ENCODE measurements at regions not wholly inside any gene's neighbourhood (a gene's known extent, or its start where the extent isn't known, plus 50 kb on each side); places are given as distances from the start of the nearest gene placed in this dataset.

DNA sequence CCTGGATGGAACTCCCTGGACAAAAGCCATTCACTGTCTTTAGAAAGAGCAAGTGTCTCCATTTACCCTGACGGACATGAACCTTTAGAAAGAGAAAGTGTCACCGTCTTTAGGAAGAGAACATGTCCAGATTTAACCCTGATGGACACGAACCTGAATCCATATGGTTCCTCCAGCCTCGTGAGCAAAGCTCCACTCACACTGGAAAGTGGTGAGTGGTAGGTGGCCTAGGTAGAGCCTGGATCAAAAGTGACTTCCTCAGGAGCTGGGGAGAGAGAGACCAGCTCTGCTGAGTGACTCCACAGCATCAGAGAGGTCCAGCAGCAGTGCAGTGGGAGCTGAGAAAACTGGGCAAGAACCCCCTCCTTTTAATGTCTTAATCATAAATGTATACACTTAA lies 59.8 kb upstream of the IRS2 start:
- DNase-seq = no peak
- Histone ChIP-seq H3K23me2 (ENCODE audit: insufficient read length, low read depth, low read length, poor library complexity, severe bottlenecking) (no peaks in the 10 kb centered on the region), H2BK5ac (ENCODE audit: insufficient read length, low read length) (no peak overlapping the region), H4K5ac (ENCODE audit: insufficient read length, low read depth, low read length) (no peak overlapping the region), H3K27ac (ENCODE audit: insufficient read length, low read depth, low read length) (no peak overlapping the region), H4K91ac (ENCODE audit: insufficient read length, low read depth, low read length) (no peak overlapping the region), H2BK120ac (ENCODE audit: low read depth, low read length, poor library complexity, severe bottlenecking) (no peak overlapping the region), H3K56ac (ENCODE audit: insufficient read length, low read depth, low read length) (no peak overlapping the region), H4K20me1 (ENCODE audit: control insufficient read depth, insufficient read depth, insufficient read length) (no peaks in the 10 kb centered on the region), H3K79me1 (ENCODE audit: insufficient read depth, low read depth, low read length, poor library complexity, severe bottlenecking) (no peaks in the 10 kb centered on the region), H4K8ac (replicated peaks; ENCODE audit: insufficient read length, low read depth, low read length) (no peak overlapping the region), H3K79me2 (ENCODE audit: insufficient read depth, low read length) (no peaks in the 10 kb centered on the region), H3K4me1 (ENCODE audit: insufficient read depth, low read length) (no peaks in the 10 kb centered on the region), H3K4ac (ENCODE audit: low read depth, low read length) (no peak overlapping the region), H2BK12ac (ENCODE audit: insufficient read length, low read depth, low read length) (no peak overlapping the region), H3T11ph (ENCODE audit: low read length) (no peak overlapping the region), H3K4me2 (ENCODE audit: insufficient read depth, insufficient read length, low read length) (no peak overlapping the region), H2AFZ (ENCODE audit: low read length) (no peak overlapping the region), H3K9ac (ENCODE audit: extremely low read depth, insufficient read length, low read length) (no peak overlapping the region), H3K9me3 (ENCODE audit: control insufficient read depth, low read depth, low read length) (no peaks in the 10 kb centered on the region), H3K27me3 (ENCODE audit: insufficient read depth, low read length) (no peaks in the 10 kb centered on the region; the same call in 1 of the 2 replicates), H2BK15ac (ENCODE audit: low read depth, low read length) (no peak overlapping the region), H2BK20ac (ENCODE audit: low read depth, low read length, poor library complexity, severe bottlenecking) (no peak overlapping the region), H3K14ac (ENCODE audit: insufficient read depth, low read length) (no peak overlapping the region), H2AK5ac (ENCODE audit: insufficient read length, low read length) (no peak overlapping the region), H3K18ac (ENCODE audit: insufficient read length, low read depth, low read length) (no peak overlapping the region), H3K23ac (ENCODE audit: insufficient read length, low read depth, low read length) (no peak overlapping the region)
- TF ChIP-seq, protein P1, sequence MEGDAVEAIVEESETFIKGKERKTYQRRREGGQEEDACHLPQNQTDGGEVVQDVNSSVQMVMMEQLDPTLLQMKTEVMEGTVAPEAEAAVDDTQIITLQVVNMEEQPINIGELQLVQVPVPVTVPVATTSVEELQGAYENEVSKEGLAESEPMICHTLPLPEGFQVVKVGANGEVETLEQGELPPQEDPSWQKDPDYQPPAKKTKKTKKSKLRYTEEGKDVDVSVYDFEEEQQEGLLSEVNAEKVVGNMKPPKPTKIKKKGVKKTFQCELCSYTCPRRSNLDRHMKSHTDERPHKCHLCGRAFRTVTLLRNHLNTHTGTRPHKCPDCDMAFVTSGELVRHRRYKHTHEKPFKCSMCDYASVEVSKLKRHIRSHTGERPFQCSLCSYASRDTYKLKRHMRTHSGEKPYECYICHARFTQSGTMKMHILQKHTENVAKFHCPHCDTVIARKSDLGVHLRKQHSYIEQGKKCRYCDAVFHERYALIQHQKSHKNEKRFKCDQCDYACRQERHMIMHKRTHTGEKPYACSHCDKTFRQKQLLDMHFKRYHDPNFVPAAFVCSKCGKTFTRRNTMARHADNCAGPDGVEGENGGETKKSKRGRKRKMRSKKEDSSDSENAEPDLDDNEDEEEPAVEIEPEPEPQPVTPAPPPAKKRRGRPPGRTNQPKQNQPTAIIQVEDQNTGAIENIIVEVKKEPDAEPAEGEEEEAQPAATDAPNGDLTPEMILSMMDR (conservative IDR thresholded peaks at IDR 0.05) = no peak
- Mint-ChIP-seq H3K27ac (no peak overlapping the region), H3K4me3 (no peak overlapping the region), H3K27me3 (ENCODE audit: low read depth) (no peaks in the 10 kb centered on the region; the same call in none of the 2 replicates), H3K4me1 (peaks cover 0 to 2% of the 10 kb centered on the region in 2 experiments; a peak in 1 of 4 replicates), H3K9me3 (no peaks in the 10 kb centered on the region), H3K36me3 (ENCODE audit: insufficient read depth in 1 of 3, low read depth in 3 of 3) (no peaks in the 10 kb centered on the region)
- WGBS (ENCODE audit: extremely low coverage, insufficient read length, low lambda C conversion rate) = no CpG with 5 or more reads among the region's 4 CpGs
